ENCODE measurements at regions not wholly inside any gene's neighbourhood (a gene's known extent, or its start where the extent isn't known, plus 50 kb on each side); places are given as distances from the start of the nearest gene placed in this dataset.
A peak's percentile ranks its signal among the peaks of the same experiment; 100 is the strongest.

- Histone ChIP-seq H3K27ac (no peak overlapping the region), H3K36me3 (no peaks in the 10 kb centered on the region), H3K27me3 (no peaks in the 10 kb centered on the region), H3K4me1 (ENCODE audit: low read depth) (peaks cover 14% of the 10 kb centered on the region), H3K9me3 (ENCODE audit: low read depth) (no peaks in the 10 kb centered on the region), H3K4me3 (no peak overlapping the region)
- no peak for TF ChIP-seq CTCF (IDR thresholded peaks at IDR 0.05; ENCODE audit: low read depth, low read length)
- DNase-seq (ENCODE audit: low read depth in 1 of 2, low spot score in 1 of 2), result no peak
Measured at GRCh38 chr5:167929841-167930240, 361.6 kb upstream of the WWC1 start.

- H3K27me3 ChIP-seq, result no peaks in the 10 kb centered on the region
- H3K9me3 ChIP-seq (ENCODE audit: low read depth), result no peaks in the 10 kb centered on the region
- no peak overlapping the region for H3K27ac ChIP-seq
- DNase-seq (ENCODE audit: low read depth in 1 of 2, low spot score in 1 of 2), result peak; percentile 64 to 79
- H3K4me3 ChIP-seq, result no peak overlapping the region
- H3K36me3 ChIP-seq, result no peaks in the 10 kb centered on the region
- peaks cover 14% of the 10 kb centered on the region for H3K4me1 ChIP-seq (ENCODE audit: low read depth)
- no peak for TF ChIP-seq CTCF (IDR thresholded peaks at IDR 0.05; ENCODE audit: low read depth, low read length)
Measured at GRCh38 chr5:167934551-167934971, 356.9 kb upstream of the WWC1 start.

- H3K4me3 ChIP-seq, result no peak overlapping the region
- H3K27ac ChIP-seq, result no peak overlapping the region
- H3K27me3 ChIP-seq, result no peaks in the 10 kb centered on the region
- TF ChIP-seq CTCF (IDR thresholded peaks at IDR 0.05; ENCODE audit: low read depth, low read length), result no peak
- no peaks in the 10 kb centered on the region for H3K36me3 ChIP-seq
- H3K9me3 ChIP-seq (ENCODE audit: low read depth), result no peaks in the 10 kb centered on the region
- no peak for DNase-seq (ENCODE audit: low read depth in 1 of 2, low spot score in 1 of 2)
- H3K4me1 ChIP-seq (ENCODE audit: low read depth), result peaks cover 14% of the 10 kb centered on the region
Measured at GRCh38 chr5:167936022-167936421, 355.4 kb upstream of the WWC1 start.

- H3K4me1 ChIP-seq (ENCODE audit: low read depth), result peaks cover 8% of the 10 kb centered on the region
- DNase-seq (ENCODE audit: low read depth in 1 of 2, low spot score in 1 of 2), result no peak
- no peaks in the 10 kb centered on the region for H3K36me3 ChIP-seq
- no peak overlapping the region for H3K4me3 ChIP-seq
- TF ChIP-seq CTCF (IDR thresholded peaks at IDR 0.05; ENCODE audit: low read depth, low read length), result no peak
- no peaks in the 10 kb centered on the region for H3K27me3 ChIP-seq
- H3K27ac ChIP-seq, result no peak overlapping the region
- no peaks in the 10 kb centered on the region for H3K9me3 ChIP-seq (ENCODE audit: low read depth)
Measured at GRCh38 chr5:167936944-167937634, 354.4 kb upstream of the WWC1 start.

- peaks cover 8% of the 10 kb centered on the region for H3K4me1 ChIP-seq (ENCODE audit: low read depth)
- no peak overlapping the region for H3K27ac ChIP-seq
- H3K4me3 ChIP-seq, result no peak overlapping the region
- DNase-seq (ENCODE audit: low read depth in 1 of 2, low spot score in 1 of 2), result no peak
- H3K36me3 ChIP-seq, result no peaks in the 10 kb centered on the region
- H3K27me3 ChIP-seq, result no peaks in the 10 kb centered on the region
- TF ChIP-seq CTCF (IDR thresholded peaks at IDR 0.05; ENCODE audit: low read depth, low read length), result no peak
- H3K9me3 ChIP-seq (ENCODE audit: low read depth), result no peaks in the 10 kb centered on the region
Measured at GRCh38 chr5:167937635-167937998, 353.8 kb upstream of the WWC1 start.

Data from cardiac muscle cell (in vitro differentiated cells and primary cell).